GM23248 (cell line): ENCODE measurements at regions not wholly inside any gene's neighbourhood (a gene's known extent, or its start where the extent isn't known, plus 50 kb on each side); places are given as distances from the start of the nearest gene placed in this dataset.
"Not testable (repeated sequence)": the region's sequence is repeated elsewhere in the genome, so short reads cannot be mapped to it uniquely, and the experiment has no call there.

Experiments
- EZH2 ChIP-seq: fragments of 200-600 bp; sonication (generic); IDR thresholded peaks from 2 replicates; pipeline ENCODE4 v1.6.1; 2018; ENCODE audit warnings: antibody characterized with exemption, mild to moderate bottlenecking; ENCODE audit not compliant: insufficient read depth, poor library complexity, severe bottlenecking
- EZH2phosphoT487 ChIP-seq: fragments of 200-600 bp; sonication (generic); IDR thresholded peaks from 2 replicates; pipeline ENCODE4 v1.6.1; 2018; ENCODE audit warnings: antibody characterized with exemption, moderate library complexity, mild to moderate bottlenecking, low read depth; ENCODE audit not compliant: insufficient read depth

DNA sequence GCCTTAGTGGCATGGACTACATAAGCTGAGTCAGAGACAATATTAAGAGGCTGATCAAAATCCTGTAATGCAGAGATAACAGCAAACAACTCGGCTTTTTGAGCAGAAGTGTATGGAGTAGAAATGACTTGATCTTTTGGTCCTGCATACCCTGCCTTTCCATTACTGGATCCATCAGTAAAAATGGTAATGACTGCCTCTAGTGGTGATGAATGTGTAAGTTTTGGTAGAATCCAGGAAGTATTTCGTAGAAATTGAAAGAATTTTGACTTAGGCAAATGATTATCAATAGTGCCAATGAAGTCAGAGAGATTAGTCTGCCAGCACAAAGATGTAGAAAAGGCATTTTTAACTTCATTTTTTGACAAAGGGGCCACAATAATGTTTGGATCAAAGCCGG, 146.4 kb upstream of the API5 start:
- TF ChIP-seq EZH2phosphoT487, EZH2: not testable (repeated sequence)
